Endothelial cell of hepatic sinusoid (primary cell): ENCODE measurements at regions not wholly inside any gene's neighbourhood (a gene's known extent, or its start where the extent isn't known, plus 50 kb on each side); places are given as distances from the start of the nearest gene placed in this dataset.

Experiments
- in situ Hi-C: cut with HindIII; loops from 2 replicates; pipeline ENCODE4 v1.10.0; 2017; ENCODE audit warnings: low sequenced_read_pairs

GRCh38 chr3:163879172-163879571 lies 1199.1 kb downstream of the SI start:
- in situ Hi-C loops: no loop called here

DNA sequence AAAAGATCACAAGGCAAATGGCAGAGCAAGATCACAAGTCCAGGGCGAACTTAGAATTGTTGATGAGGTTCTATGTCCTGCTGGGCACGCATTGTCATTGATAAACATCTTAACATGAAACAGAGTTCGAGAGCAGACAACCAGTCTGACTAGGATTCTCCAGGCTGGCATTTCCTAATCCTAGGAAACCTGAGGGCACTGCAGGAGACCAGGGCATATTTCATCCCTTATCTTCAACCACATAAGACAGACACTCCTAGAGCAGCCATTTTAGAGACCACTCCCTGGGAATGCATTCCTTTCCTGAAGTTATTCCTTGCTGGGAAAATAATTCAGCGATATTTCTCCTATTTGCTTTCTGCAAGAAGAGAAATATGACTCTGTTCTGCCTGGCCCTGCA lies 1199.9 kb downstream of the SI start:
- in situ Hi-C loops: no loop called here

DNA sequence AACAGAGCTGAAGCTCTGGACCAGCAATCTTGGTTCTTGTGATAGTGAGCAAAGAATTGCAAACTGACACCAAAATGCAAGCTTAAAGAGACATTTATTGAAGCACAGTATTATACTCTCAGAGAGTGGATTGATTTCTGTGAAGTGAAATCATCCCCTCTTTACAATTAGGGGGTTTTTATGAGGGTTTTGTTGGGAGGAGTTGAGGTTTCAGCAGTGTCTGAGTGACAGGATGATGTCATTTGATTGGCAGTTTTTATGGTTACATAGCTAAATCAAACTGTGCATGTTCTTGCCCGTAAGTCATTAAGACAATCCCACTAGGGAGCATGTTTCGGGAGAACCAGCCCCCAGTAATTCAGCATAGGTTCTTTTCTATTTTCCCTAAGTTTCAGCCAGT lies 1200.5 kb downstream of the SI start:
- in situ Hi-C loops: no loop called here

- in situ Hi-C loops: no loop called here
These were observed 1215.2 kb downstream of the SI start for GRCh38 chr3:163863146-163863545.

- in situ Hi-C loops: no loop called here
These were observed 1226.1 kb downstream of the SI start for GRCh38 chr3:163852233-163852632.

- in situ Hi-C loops: no loop called here
These were observed 1239.5 kb downstream of the SI start for GRCh38 chr3:163838769-163839168.

DNA sequence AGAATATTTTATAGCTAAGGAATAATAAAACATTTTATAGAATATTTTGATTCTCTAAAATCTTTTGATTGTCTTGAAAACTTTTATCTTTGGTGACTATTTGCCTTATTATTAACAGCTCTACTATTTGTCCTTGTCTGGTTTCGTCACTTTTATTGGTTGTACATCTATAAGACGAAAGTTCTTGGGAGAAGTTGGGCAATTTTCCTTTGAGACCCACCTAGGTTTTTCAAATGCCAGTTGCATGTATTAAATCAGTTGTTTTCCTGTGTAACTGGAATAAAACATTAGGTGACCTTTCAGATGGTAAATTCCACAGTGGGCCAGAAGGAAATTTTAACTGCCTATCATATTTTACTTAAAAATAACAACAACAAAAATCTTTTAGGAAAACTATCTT lies 1245.7 kb downstream of the SI start:
- in situ Hi-C loops: no loop called here

DNA sequence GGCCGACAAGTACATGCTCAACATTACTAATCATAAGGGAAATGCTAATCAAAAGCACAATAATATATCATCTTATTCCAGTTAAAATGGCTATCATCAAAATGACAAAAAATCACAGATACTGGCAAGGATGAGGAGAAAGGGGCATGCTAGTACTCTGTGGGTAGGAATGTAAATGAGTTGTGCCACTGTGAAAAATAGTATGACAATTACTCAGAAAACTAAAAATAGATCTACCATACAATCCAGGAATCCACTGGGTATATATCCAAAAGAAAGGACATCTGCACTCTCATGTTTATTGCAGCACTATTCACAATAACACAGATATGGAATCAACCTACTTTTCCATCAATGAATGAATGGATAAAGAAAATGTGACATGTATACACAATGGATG lies 1256.5 kb downstream of the SI start:
- in situ Hi-C loops: no loop called here

GRCh38 chr3:163817015-163817414 lies 1261.3 kb downstream of the SI start:
- in situ Hi-C loops: no loop called here

- in situ Hi-C loops: no loop called here
These were observed 1264.4 kb downstream of the SI start for GRCh38 chr3:163813935-163814334.

- in situ Hi-C loops: no loop called here
These were observed 1266.3 kb downstream of the SI start for GRCh38 chr3:163812006-163812405.

- in situ Hi-C loops: no loop called here
These were observed 1268.7 kb downstream of the SI start for GRCh38 chr3:163809540-163809993.

DNA sequence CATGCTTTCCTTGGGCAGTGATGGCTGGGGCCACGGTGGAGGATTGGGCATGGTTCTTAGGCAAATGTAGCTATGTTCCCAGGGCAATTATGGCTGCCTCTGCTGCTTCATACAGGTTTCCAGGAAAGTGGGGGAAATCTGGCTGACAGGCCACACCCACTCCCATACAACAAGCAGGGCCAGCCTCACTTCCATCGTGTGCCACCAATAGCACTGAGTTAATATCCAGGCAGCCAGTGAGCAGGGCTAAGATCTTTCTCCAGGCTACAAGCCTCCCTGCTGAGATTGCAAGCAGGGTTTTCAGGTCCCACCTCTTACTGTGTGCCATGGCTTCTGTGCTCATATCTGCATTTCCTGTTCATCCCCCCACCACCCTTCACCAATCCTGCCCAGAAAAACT lies 1291.9 kb downstream of the SI start:
- in situ Hi-C loops: no loop called here

GRCh38 chr3:163785693-163786092 lies 1292.6 kb downstream of the SI start:
- in situ Hi-C loops: no loop called here

DNA sequence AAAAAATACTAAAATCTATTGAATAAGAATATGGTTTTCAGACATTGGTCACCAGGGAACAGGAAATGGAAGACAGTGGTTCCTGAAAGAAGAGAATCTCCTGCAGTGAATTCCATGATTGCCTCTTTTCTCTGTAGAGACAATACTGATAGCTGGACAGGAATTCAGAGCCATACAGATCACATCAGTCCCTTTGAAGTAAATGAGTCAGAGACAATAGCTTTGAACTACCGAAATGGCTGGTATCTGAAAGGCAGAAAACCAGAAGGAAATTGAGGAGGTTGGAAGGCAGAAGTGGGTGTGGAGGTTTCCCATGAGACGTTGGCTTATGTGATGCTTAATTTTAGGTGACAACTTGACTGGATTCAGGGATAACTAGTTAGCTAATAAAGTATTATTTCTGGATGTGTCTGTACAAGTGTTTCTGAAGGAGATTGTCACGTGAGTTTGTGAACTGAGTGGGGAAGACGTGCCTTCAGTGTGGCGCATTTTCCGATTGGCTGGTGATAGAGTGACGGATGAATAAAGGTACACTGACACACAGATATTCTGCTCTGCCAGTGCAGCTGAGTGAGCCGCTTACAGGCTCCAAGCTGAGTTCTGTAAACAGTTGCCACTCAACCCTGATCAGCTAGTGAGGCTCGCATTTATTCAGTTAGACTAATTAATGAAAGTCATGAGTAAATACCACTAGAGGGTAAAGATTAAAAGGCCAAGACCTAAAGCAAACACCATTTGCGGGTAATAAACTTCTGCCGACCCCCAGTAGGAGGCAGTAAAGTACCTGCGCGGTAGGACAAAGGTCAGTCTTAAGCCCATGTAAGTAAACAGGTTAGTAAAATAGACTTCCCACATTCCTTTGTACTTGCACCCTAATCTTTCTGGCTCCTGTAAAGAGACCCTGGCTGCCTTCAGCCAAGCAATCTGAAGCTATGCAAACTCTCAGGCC lies 1298.6 kb downstream of the SI start:
- in situ Hi-C loops: no loop called here

DNA sequence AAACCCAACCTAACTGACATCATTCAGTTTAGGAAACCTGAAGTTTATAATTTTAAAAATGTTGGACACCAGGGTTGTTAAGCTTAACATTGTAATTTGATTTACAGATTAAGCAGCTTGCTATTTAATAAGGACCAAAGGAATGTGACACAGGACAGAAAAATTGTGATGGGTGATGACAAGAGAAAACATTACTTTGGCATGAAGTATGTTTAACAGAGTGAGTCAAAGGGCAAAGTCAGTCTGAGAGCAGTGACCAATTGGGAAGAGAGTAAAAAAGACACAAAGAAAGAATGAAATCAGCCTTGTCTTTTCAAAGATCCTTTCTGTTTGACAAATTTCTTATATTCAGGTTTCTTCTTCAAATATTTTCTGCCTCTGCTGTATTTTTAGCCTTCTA lies 1301.6 kb downstream of the SI start:
- in situ Hi-C loops: no loop called here

DNA sequence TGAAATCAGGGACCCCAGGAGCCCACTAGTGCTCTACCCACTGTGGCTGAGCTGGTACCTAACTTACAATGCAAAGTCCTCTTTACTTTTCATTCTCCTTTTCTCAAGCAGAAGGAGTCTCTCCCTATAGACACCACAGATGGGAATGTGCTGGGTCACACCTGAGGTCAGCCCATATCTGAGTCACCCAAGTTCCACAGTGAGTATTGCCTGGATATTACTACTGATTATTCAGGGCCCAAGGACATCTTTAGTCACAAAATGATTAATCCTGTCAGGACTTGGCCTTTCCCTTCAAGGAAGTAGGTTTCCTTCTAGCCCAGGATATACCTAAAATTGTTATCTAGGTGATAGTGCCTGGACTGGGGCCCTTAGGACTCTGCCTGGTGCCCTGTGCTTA lies 1305.2 kb downstream of the SI start:
- in situ Hi-C loops: no loop called here

GRCh38 chr3:163768048-163768447 lies 1310.2 kb downstream of the SI start:
- in situ Hi-C loops: no loop called here

DNA sequence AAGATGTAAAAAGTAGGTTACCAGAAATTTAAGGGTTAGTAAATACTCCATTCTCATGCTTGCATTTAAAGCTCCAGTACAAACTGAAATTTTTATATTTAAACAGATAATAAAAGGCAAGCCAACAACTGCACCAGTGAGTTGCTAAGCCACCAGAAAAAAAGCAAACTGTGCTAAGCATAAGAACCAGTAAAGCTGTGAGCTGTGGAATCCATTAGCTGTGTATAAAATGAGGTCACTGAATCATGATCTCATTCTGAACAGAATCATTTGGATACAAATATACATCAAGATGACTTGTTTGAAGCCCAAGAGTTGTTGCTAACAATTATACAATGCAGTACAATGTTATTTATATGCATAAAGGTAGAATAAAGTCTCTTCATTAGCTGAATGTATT lies 1312.2 kb downstream of the SI start:
- in situ Hi-C loops: no loop called here

DNA sequence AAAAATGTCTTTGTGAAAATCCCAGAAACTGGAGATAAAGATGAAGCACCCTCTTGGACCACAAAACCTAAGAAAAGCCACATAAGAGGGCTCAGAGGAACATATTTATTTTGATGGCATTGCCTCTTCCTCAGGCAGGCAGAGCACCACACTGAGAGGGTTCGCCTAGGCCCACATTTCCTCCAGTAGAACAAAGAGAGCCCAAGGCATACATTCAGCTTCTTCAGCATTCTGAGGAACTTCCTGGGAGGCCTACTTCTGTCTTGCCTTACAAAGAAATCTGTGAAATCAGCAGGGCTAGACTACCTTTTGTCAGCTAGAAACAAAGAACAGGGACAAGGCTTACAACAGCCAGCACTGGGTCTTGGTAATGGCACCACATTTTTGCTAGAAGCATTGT lies 1325.3 kb downstream of the SI start:
- in situ Hi-C loops: no loop called here

- in situ Hi-C loops: no loop called here
These were observed 1333.1 kb downstream of the SI start for GRCh38 chr3:163745204-163745603.

DNA sequence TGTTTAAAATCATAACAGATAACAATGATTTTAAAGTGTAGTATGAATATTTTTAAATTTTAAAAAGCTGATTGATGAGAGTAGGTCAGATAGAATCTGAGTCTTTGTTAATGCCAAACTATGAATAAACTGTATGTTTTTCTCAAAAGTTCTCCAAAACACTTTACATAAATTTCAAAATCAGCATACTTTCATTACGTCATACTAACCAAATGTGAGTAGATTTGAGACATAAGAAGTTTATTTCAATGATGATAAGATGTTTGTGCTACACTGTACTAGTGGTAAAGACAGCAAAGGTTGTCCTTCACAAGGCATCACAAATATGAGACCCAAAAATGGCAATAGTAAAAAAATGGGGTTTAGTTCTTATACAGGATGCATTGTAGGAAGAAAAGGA lies 1342.9 kb downstream of the SI start:
- in situ Hi-C loops: no loop called here

GRCh38 chr3:163730684-163731083 lies 1347.6 kb downstream of the SI start:
- in situ Hi-C loops: no loop called here
